HG03442 (cell line): ENCODE measurements at regions not wholly inside any gene's neighbourhood (a gene's known extent, or its start where the extent isn't known, plus 50 kb on each side); places are given as distances from the start of the nearest gene placed in this dataset.
"Not testable (repeated sequence)": the region's sequence is repeated elsewhere in the genome, so short reads cannot be mapped to it uniquely, and the experiment has no call there.

ENCODE experiments used
- ATAC-seq: cut with Tn5 transposase; IDR thresholded peaks from one replicate; pipeline ENCODE4 v1.9.1; 2021; ENCODE audit warnings: mild to moderate bottlenecking, moderate library complexity; ENCODE audit not compliant: unreplicated experiment

DNA sequence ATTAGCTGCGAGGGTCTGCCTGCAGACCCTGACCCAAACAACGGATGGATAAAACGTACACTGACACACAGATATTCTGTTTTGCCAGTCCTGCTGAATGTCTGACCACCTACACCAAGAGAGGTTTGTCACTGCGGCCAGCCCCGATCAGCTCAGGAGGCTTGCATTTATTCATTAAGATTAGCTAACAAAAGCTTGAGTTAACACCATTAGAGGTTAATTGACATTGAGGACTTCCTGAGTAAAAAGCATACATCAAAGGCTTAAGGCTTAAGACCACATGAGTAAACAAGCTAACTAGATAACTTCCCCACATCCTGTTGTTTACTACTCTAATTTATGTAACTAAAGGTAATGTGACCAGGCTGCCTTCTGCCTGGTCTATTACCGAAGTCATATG, 198.1 kb upstream of the TRPC7 start:
- ATAC-seq, result no peak

DNA sequence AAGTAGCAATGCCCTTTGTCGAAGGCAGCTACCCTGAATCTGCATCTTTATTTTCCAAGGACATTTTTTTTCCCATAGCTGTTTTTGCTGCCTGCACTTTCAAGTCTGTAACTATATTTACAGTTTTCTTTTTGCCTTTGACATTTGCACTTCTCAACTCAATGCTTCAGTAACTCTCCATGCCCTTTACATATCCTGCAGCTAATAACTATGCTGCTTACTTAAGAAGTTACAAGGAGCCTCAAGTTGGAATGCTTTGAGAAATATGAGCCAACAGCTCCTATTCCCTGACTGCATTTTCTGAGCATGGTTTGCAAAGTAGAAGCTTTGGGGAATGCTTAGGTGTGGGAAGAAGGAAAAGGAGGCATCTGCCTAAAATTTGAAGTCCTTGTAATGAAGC, 194.8 kb upstream of the TRPC7 start:
- no peak for ATAC-seq

DNA sequence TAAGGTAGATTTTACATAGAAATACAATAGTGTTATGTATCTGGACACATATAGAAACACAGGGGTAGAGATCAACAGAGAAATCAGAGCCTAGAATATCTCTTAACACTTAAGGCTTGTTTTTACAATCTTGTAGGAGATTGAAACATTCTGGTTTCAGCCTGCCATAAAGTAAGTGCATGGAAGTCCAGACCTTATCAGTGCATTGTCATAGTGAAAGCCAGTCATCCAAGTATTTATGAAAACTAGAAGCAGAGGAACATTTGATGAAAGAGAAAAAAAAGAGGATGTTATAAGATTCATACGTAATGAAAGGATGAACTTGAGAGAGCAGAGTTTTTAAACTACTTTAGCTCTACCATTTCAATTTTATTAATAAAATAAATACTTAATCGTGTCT, 194.3 kb upstream of the TRPC7 start:
- ATAC-seq, result no peak

DNA sequence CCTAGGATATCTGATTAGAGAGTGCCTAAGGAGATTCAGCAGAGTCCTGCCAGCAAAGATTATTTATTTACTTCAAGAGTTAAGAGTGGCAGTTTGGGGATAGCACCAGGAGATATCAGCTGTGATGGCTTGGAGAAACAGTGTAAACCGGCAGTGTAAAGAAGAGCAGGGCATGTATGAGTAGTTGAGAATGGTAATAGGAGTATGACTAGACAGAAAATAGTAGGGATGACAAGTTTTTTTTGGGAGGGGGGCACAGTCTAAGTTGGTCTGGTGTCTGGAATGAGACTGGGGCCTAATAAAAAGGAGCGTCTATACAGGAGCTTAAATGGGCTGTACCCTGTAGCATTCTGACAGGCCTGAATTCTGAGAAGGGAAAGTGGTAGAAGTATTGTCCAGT, 181.8 kb upstream of the TRPC7 start:
- ATAC-seq, result not testable (repeated sequence)

DNA sequence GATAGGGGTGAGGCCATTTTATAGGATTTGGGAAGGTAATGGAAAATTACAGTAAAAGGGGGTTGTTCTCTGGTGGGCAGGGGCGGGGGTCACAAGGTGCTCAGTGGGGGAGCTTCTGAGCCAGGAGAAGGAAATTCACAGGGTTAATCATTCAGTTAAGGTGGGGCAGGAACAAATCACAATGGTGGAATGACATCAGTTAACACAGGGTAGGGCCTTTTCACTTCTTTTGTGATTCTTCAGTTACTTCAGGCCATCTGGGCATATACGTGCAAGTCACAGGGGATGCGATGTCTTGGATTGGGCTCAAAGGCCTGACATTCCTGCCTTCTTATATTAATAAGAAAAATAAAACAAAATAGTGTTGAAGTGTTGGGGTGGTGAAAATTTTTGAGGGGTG, 181.1 kb upstream of the TRPC7 start:
- ATAC-seq, result not testable (repeated sequence)

DNA sequence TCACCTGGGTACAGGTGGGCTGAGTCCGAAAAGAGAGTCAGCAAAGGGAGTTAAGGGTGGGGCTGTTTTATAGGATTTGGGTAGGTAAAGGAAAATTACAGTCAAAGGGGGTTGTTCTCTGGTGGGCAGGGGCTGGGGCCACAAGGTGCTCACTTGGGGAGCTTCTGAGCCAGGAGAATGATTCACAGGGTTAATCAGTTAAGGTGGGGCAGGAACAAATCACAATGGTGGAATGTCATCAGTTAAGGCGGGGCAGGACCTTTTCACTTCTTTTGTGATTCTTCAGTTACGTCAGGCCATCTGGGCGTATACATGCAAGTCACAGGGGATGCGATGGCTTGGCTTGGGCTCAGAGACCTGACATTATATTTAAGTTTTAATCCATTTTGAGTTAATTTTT, 179.7 kb upstream of the TRPC7 start:
- not testable (repeated sequence) for ATAC-seq

DNA sequence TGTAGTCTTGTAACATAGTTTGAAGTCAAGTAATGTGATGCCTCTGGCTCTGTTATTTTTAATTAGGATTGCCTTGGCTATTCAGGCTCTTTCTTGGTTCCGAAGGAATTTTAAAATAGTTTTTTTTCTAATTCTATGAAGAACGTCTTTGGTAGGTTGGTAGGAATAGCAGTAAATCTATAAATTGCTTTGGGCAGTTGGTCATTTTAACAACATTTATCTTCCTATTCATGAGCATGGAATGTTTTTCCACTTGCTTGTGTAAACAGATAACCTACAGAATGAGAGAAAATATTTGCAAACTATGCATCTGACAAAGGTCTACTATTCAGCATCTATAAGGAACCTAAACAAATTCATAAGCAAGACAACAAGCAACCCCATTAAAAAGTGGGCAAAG, 173.2 kb upstream of the TRPC7 start:
- no peak for ATAC-seq

DNA sequence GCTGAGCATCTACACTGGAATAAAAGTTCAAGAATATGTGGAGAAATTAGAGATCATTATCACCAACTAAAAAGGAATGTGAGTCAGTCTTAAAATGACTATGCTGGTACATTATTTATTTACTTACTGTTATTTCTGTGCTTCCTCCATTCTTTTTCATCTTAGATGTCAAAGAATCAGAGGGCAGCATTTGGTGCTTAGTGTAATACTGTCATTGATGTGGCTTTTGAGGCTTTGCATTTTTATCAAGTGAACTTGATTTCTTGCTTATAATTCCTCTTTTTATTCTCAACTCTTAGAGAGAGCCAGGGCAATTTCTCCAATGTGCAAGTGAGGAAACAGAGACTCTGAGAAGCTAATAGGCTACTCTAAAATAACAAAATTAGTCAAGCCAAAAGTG, 163.7 kb upstream of the TRPC7 start:
- no peak for ATAC-seq

DNA sequence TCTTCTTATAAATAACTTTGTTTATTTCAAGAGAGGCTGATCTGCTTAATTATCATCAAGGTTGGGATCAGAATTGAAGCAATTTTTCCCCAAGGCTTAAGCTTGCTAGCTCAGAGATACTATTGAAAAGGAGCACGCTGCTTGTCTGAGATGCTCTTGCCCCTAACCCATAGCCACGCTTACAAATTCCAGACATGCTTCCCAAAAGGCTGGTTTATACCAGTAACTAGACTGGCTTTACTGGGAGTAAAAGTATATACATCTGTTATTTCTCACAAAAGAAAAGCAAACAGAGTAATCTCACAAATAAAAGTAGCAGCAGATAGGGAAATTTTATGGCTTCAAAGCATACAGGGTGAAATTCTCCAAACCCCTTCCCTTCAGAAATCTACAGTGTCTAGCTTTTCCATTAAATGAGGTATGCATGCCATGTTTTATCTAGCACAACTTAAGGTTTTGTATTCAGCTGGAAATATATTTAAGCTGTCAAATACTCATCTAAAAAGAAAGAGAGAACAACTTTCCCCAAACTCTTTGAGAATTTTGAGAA, 163.2 kb upstream of the TRPC7 start:
- ATAC-seq, result no peak

DNA sequence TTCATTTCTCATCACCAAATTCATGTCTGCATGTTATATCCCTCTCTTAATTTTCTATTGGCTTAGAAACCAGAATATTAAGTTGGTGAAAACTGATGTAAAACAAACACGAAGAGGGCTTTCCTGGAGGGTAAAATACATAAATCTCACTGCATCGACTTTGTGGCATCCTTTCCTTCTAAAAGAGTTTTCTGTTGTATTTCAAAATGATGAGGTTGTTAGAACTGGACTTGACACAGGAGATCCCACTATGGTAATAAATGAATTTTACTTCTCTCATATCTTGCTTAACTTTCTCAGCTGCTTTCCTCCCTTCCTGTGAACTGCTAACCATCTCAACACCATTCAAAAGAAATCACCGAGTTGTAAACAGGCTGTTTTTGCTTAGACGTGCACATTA, 162.0 kb upstream of the TRPC7 start:
- no peak for ATAC-seq

DNA sequence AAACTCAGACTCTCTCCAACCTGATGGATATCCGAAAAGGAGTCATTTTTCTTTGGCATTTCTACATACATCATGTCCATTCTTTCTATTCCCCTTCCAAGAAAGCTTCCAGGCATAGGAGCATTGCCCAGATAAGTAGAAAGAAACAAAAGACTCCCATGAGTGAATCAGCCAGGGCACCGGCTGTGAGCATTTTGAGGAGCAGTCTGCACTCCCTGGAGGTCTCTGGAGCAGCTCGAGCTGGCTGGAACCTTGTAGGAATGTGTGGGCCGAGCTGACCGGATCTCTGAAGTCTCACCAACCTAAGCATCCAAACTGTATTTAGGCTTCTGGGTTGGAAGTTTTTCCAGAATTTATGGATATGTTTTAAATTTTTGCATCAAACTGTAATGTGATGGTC, 161.4 kb upstream of the TRPC7 start:
- ATAC-seq, result no peak

DNA sequence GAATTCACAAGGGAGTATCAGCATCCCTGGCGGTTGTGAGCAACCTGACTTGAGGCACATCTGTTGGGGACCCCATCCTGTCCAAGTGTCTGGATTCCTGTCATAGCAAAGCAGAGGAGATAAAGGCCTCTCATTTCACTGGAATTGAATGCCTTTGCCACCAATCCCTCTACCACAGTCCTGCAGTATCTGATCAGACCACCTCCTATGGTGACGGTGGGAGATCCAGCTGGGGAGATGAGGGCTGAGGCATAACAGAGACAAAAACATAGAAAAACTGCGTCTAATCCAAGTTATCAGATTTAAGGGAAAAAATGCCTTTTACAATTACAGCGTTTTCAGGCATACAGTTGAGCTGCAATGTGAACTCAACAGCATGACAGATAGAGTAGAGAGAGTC, 160.7 kb upstream of the TRPC7 start:
- ATAC-seq, result no peak

DNA sequence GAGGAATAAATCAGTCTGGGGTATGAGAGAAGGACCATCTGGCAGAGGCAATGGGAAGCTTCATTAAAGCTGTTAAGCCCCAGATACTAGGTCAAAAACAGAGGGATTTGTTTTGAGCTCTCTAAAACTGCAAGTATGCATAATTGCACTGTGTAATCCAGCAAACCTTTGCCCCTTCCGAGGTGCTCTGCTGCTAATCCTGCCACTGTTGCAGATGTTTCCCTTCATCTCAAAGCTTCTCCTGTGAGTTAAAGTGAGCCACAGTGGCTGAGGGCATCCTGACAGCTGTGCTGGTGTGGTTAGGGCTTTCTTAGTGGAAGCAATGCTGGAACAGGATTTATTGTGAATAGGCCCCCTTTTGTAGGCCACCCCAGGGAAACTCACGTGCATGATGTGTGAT, 160.3 kb upstream of the TRPC7 start:
- ATAC-seq, result no peak

DNA sequence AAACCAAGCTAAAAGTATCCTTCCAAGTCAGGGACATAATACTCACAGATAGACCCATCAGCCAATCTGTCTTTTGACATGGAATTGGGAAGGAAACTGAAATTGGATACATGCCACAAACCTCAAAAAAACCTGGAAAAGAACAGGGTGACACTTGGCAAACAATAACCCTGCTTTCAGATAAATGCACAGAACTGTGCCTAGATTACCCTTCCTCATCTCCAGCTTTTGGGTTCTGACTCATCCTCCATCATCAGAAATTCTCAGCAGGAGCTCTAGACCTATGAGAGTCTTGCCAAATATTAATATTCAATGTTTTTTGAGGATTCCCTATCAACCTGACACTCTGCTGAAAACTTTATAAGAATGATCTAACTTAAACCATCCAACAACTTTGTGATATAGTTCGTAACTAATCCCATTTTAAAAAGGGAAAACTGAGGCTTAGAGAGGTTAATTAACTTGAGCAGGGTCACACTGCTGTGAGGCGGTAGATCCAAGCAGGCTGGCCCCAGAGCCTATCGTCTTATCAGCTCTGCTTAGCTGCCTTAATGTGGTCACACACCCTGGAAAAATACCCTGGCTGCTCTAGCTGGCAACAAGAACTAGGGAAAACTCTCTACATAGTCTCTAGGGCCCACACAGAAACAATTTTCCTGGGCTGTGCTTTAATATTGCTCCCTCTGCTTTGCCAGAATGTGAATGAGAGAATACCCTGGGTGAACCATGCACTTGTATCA, 157.0 kb upstream of the TRPC7 start:
- no peak for ATAC-seq

DNA sequence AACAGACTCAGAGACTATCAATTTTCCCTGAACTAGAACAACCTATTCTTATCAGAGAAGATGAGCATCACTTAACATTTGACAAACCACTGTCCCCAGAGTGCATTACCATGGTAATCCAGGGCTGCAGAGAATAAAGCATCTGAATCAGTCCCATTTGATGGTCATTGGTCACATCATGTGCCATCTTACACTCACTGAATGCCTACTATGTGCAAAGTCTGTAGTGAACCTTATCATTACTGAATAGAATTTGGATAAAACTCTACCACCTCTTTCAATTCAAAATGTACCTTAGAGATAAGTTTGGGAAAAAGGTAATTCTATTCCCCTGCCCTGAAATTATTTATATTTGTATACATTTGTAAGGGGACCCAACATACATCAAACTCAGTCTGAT, 156.4 kb upstream of the TRPC7 start:
- ATAC-seq, result no peak

DNA sequence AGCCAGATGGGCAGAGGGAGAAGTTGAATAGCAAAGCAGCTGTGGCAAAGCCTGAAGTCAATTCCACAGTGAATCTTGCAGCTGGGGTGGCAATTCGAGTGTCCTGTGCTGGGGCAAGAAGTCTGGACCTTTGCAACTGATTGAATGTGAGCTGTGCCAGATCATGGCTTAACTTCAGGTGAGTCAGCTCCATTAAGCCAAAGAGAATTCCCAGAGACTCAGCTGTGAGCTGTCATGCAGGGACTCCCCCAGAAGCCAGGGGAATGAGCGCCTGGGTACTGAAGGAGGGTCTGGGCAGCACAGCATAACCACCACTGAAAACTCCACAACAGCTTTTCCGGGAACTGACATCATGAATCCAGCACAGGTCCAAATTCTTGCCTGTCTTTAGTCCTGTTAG, 153.5 kb upstream of the TRPC7 start:
- no peak for ATAC-seq

DNA sequence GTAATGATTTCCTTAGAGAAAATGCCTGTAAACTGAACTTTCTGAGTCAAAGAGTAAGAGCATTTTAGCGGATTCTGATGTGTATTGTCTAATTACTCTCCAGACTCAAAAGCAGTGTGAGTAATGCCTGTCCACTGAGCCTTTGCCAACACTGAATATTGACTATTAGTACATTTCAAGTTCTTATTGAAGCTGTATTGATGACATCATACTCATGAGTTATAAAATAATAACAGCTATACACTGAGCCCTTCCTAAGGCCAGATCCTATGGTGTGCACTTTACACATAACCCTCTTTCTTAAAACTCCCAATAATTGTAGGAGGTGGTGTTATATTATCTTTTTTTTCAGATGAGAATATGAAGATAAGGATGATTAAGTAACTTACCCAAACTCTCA, 152.8 kb upstream of the TRPC7 start:
- ATAC-seq, result no peak

DNA sequence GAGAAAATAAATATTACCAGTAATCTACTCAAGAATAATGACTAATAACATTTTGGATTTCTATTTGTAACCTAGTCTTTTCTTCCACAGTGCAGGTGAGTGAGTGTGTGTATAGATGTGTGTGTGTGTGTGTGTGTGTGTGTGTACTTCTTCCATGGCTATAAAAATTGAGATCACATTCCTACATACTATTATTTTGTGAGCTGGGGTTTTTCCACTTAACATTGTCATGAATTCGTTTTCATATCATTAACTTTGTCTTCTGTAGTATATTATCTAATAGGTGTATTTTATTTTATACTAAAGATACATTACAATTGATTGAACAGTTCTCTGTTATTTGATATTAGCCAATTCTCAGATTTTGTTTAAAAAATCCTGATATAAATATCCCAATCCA, 152.4 kb upstream of the TRPC7 start:
- ATAC-seq, result no peak

DNA sequence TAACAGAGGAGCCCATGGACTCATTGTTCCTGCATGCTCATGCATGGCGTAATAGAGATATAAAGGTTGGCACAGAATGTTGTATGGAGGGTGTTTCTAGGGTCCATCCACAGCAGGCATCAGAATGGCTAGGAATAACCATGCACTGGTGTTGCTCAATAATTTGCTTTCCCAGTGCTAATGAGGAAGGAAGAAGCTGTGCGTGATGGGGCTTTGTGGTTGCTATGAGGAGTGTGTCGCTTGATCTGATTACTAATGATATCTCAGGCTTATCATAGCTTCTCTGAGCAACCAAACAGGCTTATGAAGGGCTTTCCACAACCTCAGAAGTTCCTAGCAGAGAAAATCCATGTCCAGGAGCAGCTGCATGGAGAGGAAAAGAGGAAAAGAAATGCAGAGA, 151.3 kb upstream of the TRPC7 start:
- ATAC-seq, result no peak

DNA sequence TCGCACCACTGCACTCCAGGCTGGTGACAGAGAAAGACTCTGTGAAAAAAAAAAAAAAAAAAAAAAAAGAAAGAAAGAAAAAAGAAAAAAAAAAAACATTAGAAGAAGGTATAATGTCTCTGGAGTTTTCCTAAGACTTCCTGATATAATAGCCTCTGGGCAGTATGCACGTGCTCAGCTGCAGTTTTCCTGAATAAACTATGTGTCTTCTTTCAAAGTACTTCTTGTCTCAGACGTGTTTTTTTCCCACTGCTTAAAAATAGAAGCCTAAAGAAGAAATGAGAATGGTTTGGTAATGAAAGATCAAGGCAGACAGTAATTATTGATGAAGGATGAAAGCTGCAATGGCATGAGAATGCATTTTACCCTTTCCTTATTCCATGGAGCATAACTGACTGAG, 148.1 kb upstream of the TRPC7 start:
- ATAC-seq, result no peak

DNA sequence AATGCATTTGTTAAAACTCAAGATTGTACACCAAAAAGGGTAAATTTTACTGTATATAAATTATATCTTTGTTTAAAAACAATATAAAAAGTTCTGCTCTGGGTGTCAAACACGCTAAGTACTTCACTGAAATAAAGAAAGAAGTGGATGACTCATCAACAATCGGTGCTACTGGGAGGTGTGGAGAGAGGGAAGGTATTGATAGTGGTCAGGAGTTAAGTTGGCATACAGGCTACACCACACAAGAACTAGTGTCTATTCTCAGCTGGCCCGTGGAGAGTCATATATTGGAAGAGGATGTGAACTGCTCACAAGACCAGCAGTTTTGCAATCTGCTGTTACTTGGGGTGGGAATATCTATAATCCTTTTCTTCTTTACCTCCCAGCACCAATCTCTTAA, 145.7 kb upstream of the TRPC7 start:
- no peak for ATAC-seq

DNA sequence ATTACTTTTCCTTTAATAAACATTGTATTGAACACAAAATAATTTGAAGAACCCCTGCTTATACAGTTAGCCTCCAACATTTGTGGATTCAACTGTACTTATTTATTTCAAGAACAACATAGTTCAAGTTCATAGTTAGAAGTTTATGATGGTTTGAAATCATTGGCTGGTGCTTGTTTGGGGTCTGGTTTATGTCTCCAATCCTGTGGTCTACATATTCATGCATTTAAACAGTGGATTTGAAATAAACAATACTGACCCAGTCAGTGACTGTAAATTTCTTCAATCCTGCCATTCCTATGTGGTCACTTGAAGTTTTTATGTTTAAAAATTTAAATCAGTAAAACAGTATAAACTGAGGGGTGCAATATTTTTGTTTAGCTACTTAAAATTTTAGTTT, 145.1 kb upstream of the TRPC7 start:
- no peak for ATAC-seq

DNA sequence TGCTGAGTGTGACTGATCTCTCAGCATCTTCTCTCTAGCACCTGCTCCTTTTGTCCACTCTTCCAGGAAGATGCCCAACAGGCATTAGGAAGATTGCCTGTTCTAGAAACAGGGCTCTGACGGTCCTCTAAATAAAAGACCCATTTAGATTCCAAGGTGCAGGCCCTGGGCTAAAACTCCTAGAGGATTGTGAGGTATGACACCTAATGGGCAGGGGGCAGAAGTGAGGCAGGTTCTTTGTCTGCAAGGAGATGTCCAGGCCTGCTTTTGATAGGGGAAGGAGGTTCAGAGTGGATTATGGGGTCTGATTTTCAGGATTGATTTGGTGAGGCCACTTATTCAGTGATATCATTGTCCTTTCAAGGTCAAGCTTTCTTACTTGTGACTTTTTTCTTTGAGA, 140.8 kb upstream of the TRPC7 start:
- no peak for ATAC-seq
